GM18517 (cell line): ENCODE measurements at regions not wholly inside any gene's neighbourhood (a gene's known extent, or its start where the extent isn't known, plus 50 kb on each side); places are given as distances from the start of the nearest gene placed in this dataset.

Experiments
- ATAC-seq: cut with Tn5 transposase; IDR thresholded peaks from one replicate; pipeline ENCODE4 v1.9.1; 2021; ENCODE audit warnings: mild to moderate bottlenecking, moderate library complexity; ENCODE audit not compliant: unreplicated experiment

GRCh38 chr9:32837551-32838058 lies 54.3 kb downstream of the TMEM215 start:
- ATAC-seq: no peak

- peak; percentile 56 for ATAC-seq
These were observed 55.9 kb downstream of the TMEM215 start for GRCh38 chr9:32839013-32839885.

GRCh38 chr9:32841314-32841713 lies 58.0 kb downstream of the TMEM215 start:
- ATAC-seq: no peak

GRCh38 chr9:32843295-32843694 lies 60.0 kb downstream of the TMEM215 start:
- no peak for ATAC-seq

GRCh38 chr9:32844259-32844658 lies 60.9 kb downstream of the TMEM215 start:
- ATAC-seq: no peak

- no peak for ATAC-seq
These were observed 70.9 kb downstream of the TMEM215 start for GRCh38 chr9:32854271-32854670.

- no peak for ATAC-seq
These were observed 72.4 kb downstream of the TMEM215 start for GRCh38 chr9:32855752-32856151.

GRCh38 chr9:32863291-32863690 lies 80.0 kb downstream of the TMEM215 start:
- ATAC-seq: no peak

- no peak for ATAC-seq
These were observed 81.6 kb downstream of the TMEM215 start for GRCh38 chr9:32864971-32865370.

- no peak for ATAC-seq
These were observed 82.9 kb downstream of the TMEM215 start for GRCh38 chr9:32866273-32866672.

GRCh38 chr9:32867026-32867425 lies 83.7 kb downstream of the TMEM215 start:
- no peak for ATAC-seq

GRCh38 chr9:32867601-32868204 lies 84.4 kb downstream of the TMEM215 start:
- no peak for ATAC-seq

GRCh38 chr9:32869404-32869803 lies 86.1 kb downstream of the TMEM215 start:
- no peak for ATAC-seq

GRCh38 chr9:32873131-32873530 lies 89.8 kb downstream of the TMEM215 start:
- ATAC-seq: no peak

GRCh38 chr9:32873553-32873952 lies 90.2 kb downstream of the TMEM215 start:
- ATAC-seq: no peak

GRCh38 chr9:32875242-32875641 lies 91.9 kb downstream of the TMEM215 start:
- ATAC-seq: no peak

- ATAC-seq: no peak
These were observed 92.4 kb downstream of the TMEM215 start for GRCh38 chr9:32875748-32876147.

- no peak for ATAC-seq
These were observed 93.8 kb downstream of the TMEM215 start for GRCh38 chr9:32877103-32877502.

GRCh38 chr9:32877639-32878217 lies 94.4 kb downstream of the TMEM215 start:
- no peak for ATAC-seq

GRCh38 chr9:32879335-32879734 lies 96.0 kb downstream of the TMEM215 start:
- ATAC-seq: no peak

GRCh38 chr9:32881948-32882347 lies 98.6 kb downstream of the TMEM215 start:
- no peak for ATAC-seq

GRCh38 chr9:32882705-32883104 lies 99.4 kb downstream of the TMEM215 start:
- ATAC-seq: no peak
